ENCODE measurements at regions not wholly inside any gene's neighbourhood (a gene's known extent, or its start where the extent isn't known, plus 50 kb on each side); places are given as distances from the start of the nearest gene placed in this dataset.
"Not testable (repeated sequence)": the region's sequence is repeated elsewhere in the genome, so short reads cannot be mapped to it uniquely, and the experiment has no call there.

DNA sequence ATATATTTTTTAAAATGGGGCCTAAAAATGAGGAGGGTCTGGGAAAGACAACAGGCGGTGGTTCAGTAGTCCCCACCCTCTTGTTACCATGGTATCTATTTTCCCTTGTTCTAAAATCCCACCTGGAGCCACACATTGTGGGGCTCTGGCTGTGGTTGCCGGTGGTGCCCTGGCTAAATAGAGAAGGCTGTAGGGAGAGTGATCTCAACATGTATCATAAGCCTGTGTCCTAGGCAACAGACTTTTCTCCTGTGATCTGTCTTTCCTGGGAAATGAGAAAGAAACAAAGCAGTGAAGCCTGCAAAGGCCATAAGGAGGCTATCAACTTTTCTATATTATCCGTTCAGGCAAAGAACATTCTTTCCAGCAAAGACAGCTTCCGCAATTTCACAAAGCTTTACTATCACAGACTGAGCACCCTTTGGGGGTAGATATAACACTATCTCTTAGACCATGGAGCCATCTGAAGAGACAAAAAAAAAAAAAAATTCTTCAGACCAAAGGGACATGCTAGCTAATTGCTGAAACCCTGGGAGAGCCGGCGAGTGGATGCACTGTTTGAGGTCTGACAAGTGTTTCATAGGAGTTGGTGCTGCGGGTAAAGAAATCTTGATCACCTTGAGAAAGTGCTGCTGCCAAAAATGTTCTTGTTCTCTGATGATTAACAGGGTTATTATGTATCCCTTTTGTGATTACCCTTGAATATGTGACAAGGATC is 879.2 kb upstream of the DDX18 start:
- no peak for DNase-seq

- DNase-seq = no peak
Observed at GRCh38 chr2:116948258-116948657, 866.2 kb upstream of the DDX18 start.

- DNase-seq = no peak
Observed at GRCh38 chr2:116949249-116949648, 865.2 kb upstream of the DDX18 start.

GRCh38 chr2:116952254-116952653 is 862.2 kb upstream of the DDX18 start:
- DNase-seq = no peak

- no peak for DNase-seq
Observed at GRCh38 chr2:116955646-116956045, 858.8 kb upstream of the DDX18 start.

DNA sequence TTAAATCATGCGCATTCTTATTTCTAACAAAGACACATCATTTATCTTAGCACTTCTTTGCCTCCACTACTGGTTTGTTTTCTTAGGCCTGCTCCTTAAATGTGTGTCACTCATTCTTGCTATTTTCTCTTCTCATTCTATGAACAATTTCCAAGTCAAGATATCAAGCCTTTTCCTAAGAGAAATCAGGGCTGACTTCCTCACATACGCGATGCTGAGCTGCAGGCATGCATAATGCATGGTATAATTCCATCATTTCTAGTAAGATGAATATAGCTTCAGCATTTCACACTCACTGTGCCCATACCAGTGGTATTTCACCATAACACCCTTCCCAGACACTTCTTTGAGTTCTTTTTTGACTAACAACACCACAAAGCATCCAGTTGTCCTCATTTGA is 838.9 kb upstream of the DDX18 start:
- DNase-seq = no peak

DNA sequence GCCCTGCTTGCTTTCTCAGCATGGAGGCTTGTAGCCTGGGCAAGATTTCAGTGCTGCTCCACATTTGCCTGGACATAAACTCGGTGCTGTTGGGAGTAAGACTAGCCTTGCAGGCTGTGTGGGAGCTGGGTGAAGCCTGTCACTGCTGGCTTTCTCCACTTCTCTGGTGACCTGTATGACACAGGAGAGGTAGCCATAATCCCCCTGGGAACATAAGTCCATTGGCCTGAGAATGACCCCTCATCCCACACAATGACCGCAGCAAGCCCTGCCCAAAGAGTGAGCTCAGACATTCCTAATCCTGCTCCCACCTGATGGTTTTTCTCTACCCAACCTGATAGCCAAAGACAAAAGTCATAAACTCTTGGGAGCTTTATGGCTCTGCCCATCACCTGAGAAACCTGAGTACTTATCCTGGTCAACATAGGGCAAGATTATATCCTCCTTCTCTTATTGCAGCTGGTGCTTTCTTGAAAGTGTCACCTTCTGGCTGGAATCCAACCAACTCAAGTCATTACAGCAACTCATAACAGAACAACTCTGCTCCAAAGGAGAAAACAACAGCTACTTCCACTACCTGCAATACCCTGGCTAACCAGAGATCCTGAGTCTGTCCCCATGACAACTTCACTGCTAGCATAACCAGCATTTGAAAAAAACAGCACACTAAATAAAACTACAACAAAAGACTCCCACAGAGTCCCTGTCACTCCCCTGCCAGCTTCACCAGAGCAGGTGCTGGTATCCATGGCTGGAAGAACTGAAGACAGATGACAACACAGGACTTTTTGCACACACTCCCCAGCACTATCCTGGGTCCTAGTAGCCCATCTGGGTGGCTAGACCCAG is 834.4 kb upstream of the DDX18 start:
- no peak for DNase-seq

GRCh38 chr2:116987447-116987846 is 827.0 kb upstream of the DDX18 start:
- DNase-seq = no peak

GRCh38 chr2:116988303-116988702 is 826.2 kb upstream of the DDX18 start:
- DNase-seq = no peak

DNA sequence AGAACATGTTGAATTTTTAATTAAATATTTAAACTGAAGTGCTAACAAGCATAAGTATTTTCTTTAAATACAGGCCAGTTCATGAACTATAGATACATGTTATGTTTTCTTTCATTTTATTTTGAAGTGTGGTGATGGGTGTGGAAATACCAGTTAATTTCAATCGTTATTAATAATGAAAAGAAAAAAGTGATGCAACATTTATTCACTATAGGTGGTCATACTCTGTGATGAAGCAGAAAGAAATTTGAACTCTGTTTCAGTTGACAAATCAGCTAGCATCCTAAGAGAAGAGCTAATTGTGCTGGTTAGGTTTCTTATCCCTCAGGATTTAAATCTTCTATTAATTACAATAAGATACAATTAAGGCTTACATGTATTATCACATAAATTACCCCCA is 795.1 kb upstream of the DDX18 start:
- DNase-seq = no peak

DNA sequence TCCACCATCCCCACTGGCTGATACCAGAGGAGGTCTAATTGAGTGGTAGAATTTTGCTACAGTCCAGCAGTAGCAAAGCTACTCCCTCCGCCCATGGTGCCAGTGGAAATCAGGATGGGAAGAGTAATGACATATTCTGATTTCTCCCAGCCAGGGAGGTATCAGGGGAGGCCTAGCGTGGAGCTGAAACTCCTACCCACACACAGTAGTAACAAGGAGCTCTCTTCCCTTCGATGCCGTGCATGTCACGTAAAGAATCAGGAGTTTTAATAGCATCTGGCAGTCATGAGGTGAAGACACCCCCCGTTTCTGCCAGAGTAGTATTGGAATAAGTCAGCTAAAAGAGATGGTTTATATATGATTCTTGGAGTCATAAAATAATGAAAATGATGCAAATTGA is 786.8 kb upstream of the DDX18 start:
- no peak for DNase-seq

DNA sequence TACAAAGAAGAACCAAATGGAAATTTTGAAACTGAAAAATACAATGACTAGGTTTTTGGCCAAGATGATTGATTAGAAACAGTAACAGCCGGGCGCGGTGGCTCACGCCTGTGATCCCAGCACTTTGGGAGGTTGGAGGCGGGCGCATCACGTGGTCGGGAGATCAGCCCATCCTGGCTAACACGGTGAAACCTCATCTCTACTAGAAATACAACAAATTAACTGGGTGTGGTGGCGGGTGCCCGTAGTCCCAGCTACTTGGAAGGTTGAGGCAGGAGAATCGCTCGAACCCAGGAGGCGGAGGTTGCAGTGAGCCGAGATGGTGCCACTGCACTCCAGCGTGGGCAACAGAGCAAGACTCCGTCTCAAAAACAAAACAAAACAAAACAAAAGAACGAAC is 785.8 kb upstream of the DDX18 start:
- DNase-seq = not testable (repeated sequence)

DNA sequence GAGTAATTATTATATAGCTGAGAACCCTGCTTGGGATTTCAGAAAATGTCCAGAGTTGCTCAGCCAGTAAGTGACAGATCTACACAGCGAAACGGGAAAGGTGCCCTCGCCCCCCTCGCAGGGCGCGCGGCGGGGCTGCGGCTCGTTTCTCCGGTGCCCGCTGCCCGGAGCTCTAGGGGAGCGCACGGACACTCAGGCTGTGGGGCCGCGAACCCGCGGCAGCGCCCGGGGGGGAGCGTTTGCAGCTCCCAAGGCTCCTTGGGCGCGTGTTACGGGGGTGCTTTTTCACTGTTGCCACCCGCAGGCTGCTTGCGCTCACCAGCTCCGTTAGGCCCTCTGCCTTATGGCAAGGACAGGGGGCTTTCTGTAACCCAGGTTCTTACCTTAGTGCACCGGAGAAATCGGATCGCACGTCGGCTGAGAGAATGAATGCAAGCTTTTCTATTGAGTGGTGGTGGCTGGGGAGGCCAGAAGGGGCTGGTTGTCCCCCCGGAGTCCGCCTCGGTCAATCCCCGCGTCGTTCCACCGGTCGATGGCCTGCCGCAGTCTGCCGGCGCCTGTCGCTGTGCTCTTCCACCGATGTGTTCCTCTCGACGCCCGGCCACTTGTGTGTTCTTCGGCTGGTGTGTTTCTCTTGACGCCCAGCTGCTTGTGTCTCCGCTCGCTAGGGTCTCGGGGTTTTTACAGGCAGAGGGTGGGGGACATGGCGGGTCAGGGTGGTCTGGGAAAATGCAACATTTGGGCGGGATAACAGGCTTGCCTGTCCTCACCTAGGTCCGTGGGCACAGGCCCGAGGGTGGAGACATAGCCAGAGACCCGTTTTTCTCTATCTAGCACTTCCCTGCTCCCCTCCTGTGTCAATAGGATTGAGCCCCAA is 758.8 kb upstream of the DDX18 start:
- no peak for DNase-seq

DNA sequence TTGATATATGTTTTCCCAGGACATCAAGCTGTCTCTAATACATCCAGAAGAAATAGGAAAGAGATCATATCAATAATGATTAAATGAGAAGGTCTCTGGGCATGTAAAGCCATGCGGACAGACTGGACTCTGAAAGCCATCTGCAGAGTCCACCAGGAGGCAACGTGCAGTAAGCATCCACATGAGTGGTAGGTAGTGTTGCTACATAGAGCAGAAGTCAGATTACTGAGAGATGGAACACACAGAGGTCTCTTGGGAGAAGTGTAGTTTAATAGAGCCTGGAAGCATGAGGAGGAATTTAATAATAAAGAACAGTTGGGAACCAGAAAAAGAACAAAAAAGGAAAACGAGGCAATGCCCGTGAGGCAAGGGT is 758.1 kb upstream of the DDX18 start:
- no peak for DNase-seq

DNA sequence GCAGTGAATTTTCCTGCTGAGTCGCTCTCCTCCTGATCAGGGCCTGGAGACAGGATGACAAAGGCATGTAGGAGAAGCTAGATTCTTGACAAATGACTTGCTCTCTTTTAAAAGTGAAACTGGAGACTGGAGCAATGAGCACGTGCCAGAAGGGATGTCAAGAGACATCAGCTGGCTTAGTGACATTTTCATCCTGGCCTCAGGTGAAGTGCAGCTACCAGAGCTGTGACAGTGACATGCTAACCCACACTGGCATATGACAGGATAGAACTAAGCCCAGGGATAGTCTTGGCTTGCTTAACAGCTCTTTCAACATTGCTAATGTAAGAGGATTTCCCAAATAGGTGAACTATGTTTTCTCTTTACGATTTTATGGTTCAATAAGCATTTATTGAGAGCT is 757.5 kb upstream of the DDX18 start:
- DNase-seq = no peak

DNA sequence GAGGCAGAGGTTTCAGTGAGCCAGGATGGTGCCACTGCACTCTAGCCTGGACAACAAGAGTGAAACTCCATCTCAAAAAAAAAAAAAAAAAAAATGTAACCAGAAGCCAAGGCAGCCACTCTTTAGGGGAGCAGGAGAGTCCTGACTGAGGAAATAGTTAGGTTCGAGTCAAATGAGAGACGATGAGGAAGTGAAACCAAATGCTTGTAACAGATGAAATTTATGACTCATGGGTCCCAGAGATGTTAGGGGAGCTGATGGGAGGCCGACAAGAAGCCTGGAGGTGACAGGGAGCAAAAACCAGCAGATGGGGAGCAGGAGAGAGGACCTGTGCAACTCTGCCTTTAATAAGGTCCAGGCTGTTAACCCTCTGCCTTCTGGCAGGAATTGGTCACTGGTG is 756.1 kb upstream of the DDX18 start:
- DNase-seq = no peak

DNA sequence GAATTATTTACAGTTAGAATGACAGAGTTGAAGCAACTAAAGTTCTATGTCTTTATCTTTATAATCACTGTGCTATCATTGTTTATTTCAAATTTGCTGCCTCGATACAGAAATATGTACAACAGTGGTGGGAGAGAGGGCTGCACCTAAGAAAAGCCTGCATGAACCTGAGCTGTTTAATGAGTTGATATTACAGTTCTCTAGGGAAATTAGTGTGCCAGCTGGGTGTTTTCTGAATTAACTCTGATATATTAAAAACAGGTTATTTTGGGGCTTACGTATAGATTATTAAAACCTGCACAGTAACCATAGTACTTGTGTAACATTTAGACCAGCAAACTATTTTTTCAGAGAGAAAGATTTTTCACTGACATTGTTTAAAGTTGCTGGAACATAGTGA is 750.5 kb upstream of the DDX18 start:
- DNase-seq = no peak

- no peak for DNase-seq
Observed at GRCh38 chr2:117065912-117066311, 748.6 kb upstream of the DDX18 start.

- no peak for DNase-seq
Observed at GRCh38 chr2:117067900-117068299, 746.6 kb upstream of the DDX18 start.

DNA sequence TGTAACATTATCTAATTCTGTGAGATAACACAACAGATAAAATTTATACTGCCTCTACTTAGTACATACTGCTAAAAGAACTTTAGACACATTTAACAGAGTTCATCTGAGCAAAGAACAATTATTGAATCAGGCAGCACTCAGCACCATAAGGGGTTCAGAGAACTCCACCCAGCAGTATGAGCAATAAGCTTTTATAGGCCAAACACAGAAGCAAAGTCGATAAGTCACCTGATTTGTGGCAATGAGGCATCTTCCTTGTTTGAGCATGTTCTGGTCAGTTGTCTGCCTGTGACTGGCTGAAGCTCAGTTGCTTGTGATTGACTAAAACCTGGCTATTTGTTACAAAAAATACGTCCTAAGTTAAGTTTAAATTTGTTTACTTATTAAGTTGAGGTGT is 746.1 kb upstream of the DDX18 start:
- no peak for DNase-seq

- no peak for DNase-seq
Observed at GRCh38 chr2:117071556-117072102, 742.9 kb upstream of the DDX18 start.

- DNase-seq = no peak
Observed at GRCh38 chr2:117074756-117075155, 739.7 kb upstream of the DDX18 start.

DNA sequence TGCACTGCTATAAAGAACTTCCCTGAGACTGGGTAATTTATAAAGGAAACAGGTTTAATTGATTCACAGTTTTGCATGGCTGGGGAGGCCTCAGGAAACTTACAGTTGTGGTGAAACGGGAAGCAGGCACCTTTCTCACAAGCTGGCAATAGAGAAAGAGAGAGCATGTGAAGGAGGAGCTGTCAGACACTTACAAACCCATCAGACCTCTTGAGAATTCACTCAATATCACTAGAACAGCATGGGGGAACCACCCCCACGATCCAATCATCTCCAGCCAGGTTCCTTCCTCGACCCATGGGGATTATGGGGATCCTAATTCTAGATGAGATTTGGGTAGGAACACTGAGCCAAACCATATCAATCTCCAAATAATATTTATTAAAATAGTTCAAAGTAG is 729.2 kb upstream of the DDX18 start:
- no peak for DNase-seq

Data from T1000 (cell line).